H1 (cell line): ENCODE measurements at regions not wholly inside any gene's neighbourhood (a gene's known extent, or its start where the extent isn't known, plus 50 kb on each side); places are given as distances from the start of the nearest gene placed in this dataset.

Experiments used
- CTCF ChIA-PET: fragments of 300-600 bp; sonication (Branson Sonifier 250); formaldehyde crosslinking; loops from one replicate; lab custom pipeline; 2021; ENCODE audit not compliant: partially characterized antibody; lab: Charles Lee
- POLR2A ChIA-PET: fragments of 300-600 bp; sonication (Branson Sonifier 250); formaldehyde crosslinking; loops from one replicate; lab custom pipeline; 2021; ENCODE audit warnings: inconsistent platforms; ENCODE audit not compliant: partially characterized antibody; lab: Charles Lee
- DNase-seq, 2 experiments: peaks; one replicate each; pipeline versions ENCODE4 v3.0.0 to v3.0.0-alpha.2; 2010 to 2022; ENCODE audit warnings: low spot score in 2 of 2, low read depth in 1 of 2, mixed read lengths in 1 of 2
- FAIRE-seq: peaks from 2 replicates; lab custom pipeline; 2011; peaks lifted over from hg19 to GRCh38; lab: Jason Lieb, UNC
- H2AFZ ChIP-seq: 2 replicates; pipeline ENCODE4 v1.8.1; 2012; ENCODE audit warnings: low read length, inconsistent platforms
- H2AK5ac ChIP-seq: 2 replicates; pipeline ENCODE4 v1.6.1; 2013; ENCODE audit warnings: low read depth, low read length
- H2BK120ac ChIP-seq: replicated peaks from 2 replicates; pipeline ENCODE3; 2013; ENCODE audit warnings: low read depth, low read length, inconsistent platforms
- H2BK12ac ChIP-seq: 2 replicates; pipeline ENCODE4 v1.6.1; 2013; ENCODE audit warnings: low read depth, low read length
- H2BK15ac ChIP-seq: 2 replicates; pipeline ENCODE4 v1.6.1; 2013; ENCODE audit warnings: low read length
- H2BK20ac ChIP-seq: 2 replicates; pipeline ENCODE4 v1.6.1; 2013; ENCODE audit warnings: low read length
- H2BK5ac ChIP-seq: 2 replicates; pipeline ENCODE4 v1.6.1; 2013; ENCODE audit warnings: low read depth, low read length
- H3K14ac ChIP-seq: 2 replicates; pipeline ENCODE4 v1.6.1; 2013; ENCODE audit warnings: inconsistent platforms; ENCODE audit not compliant: insufficient read length
- H3K18ac ChIP-seq: 2 replicates; pipeline ENCODE4 v1.6.1; 2013; ENCODE audit warnings: low read length; ENCODE audit errors: extremely low read depth
- H3K23ac ChIP-seq: 2 replicates; pipeline ENCODE4 v1.6.1; 2013; ENCODE audit warnings: inconsistent platforms; ENCODE audit not compliant: insufficient read length
- H3K23me2 ChIP-seq: 2 replicates; pipeline ENCODE4 v1.6.1; 2013; ENCODE audit warnings: low read depth, low read length
- H3K27ac ChIP-seq: 2 replicates; pipeline ENCODE4 v1.6.1; 2011; ENCODE audit warnings: low read depth, low read length, inconsistent platforms
- H3K27me3 ChIP-seq, 4 experiments: replicated peaks in 1 of 4; 1 replicate in 1 of 4; 2 replicates in 3 of 4; pipeline versions ENCODE4 v1.6.1 to v1.8.1; 2011 to 2013; ENCODE audit warnings: low read length in 3 of 4, mild to moderate bottlenecking in 3 of 4, inconsistent platforms in 2 of 4, mixed read lengths in 2 of 4, moderate library complexity in 1 of 4; ENCODE audit not compliant: control insufficient read depth in 3 of 4, insufficient read depth in 3 of 4; ENCODE audit errors: extremely low read depth in 1 of 4
- H3K36me3 ChIP-seq, 4 experiments: 2 replicates each; pipeline versions ENCODE4 v1.6.1 to v1.8.1; 2011 to 2013; ENCODE audit warnings: mild to moderate bottlenecking in 4 of 4, low read length in 3 of 4, moderate library complexity in 2 of 4, control low read depth in 1 of 4, inconsistent platforms in 1 of 4; ENCODE audit not compliant: insufficient read depth in 4 of 4, control insufficient read depth in 2 of 4
- H3K4ac ChIP-seq: replicated peaks from 2 replicates; pipeline ENCODE3; 2013; ENCODE audit warnings: low read length, low read depth, mixed read lengths, inconsistent platforms; ENCODE audit not compliant: insufficient read length
- H3K4me1 ChIP-seq, 4 experiments: replicated peaks in 1 of 4; 1 replicate in 1 of 4; 2 replicates in 3 of 4; pipeline versions ENCODE4 v1.6.1 to v1.8.1; 2011 to 2013; ENCODE audit warnings: low read length in 3 of 4, inconsistent platforms in 2 of 4, mixed read lengths in 1 of 4; ENCODE audit not compliant: insufficient read depth in 4 of 4, control insufficient read depth in 3 of 4
- H3K4me2 ChIP-seq, 2 experiments: 2 replicates each; pipeline versions ENCODE4 v1.6.1 to v1.8.1; 2011 to 2013; ENCODE audit warnings: low read depth in 2 of 2, low read length in 2 of 2, control low read depth in 1 of 2, inconsistent platforms in 1 of 2, mild to moderate bottlenecking in 1 of 2; ENCODE audit not compliant: insufficient read depth in 1 of 2
- H3K4me3 ChIP-seq, 4 experiments: fragments of 200-600, 300-600 bp in 1 of 4; sonication (generic), shearing (Covaris generic), sonication (Bioruptor Twin) in 1 of 4; 2 replicates each; pipeline versions ENCODE4 v1.5.1 to v1.8.1; 2011 to 2016; ENCODE audit warnings: low read length in 4 of 4, low read depth in 3 of 4, control low read depth in 2 of 4, inconsistent platforms in 2 of 4, mild to moderate bottlenecking in 2 of 4, mixed read lengths in 1 of 4, moderate library complexity in 1 of 4; ENCODE audit not compliant: insufficient read depth in 2 of 4; ENCODE audit errors: extremely low read depth in 1 of 4
- H3K56ac ChIP-seq: replicated peaks from 2 replicates; pipeline ENCODE3; 2013; ENCODE audit warnings: low read depth, mild to moderate bottlenecking, mixed read lengths, low read length, inconsistent platforms; ENCODE audit not compliant: insufficient read length
- H3K79me1 ChIP-seq: 2 replicates; pipeline ENCODE4 v1.6.1; 2013; ENCODE audit warnings: low read depth, low read length, control low read depth
- H3K79me2 ChIP-seq, 2 experiments: 2 replicates each; pipeline versions ENCODE4 v1.6.1 to v1.8.1; 2012 to 2013; ENCODE audit warnings: low read length in 2 of 2, mild to moderate bottlenecking in 2 of 2, inconsistent platforms in 1 of 2; ENCODE audit not compliant: insufficient read depth in 2 of 2, control insufficient read depth in 1 of 2
- H3K9ac ChIP-seq, 4 experiments: replicated peaks in 1 of 4; 1 replicate in 1 of 4; 2 replicates in 3 of 4; pipeline versions ENCODE4 v1.6.1 to v1.8.1; 2011 to 2013; ENCODE audit warnings: low read depth in 3 of 4, low read length in 3 of 4, control low read depth in 2 of 4, mild to moderate bottlenecking in 2 of 4, moderate library complexity in 2 of 4, inconsistent platforms in 1 of 4; ENCODE audit errors: extremely low read depth in 1 of 4
- H3K9me3 ChIP-seq, 2 experiments: 2 replicates each; pipeline versions ENCODE4 v1.6.1 to v1.8.1; 2012 to 2013; ENCODE audit warnings: mild to moderate bottlenecking in 2 of 2, moderate library complexity in 2 of 2, control low read depth in 1 of 2, inconsistent platforms in 1 of 2, low read depth in 1 of 2, low read length in 1 of 2, mixed read lengths in 1 of 2; ENCODE audit not compliant: insufficient read depth in 2 of 2
- H4K20me1 ChIP-seq, 2 experiments: replicated peaks in 1 of 2; 2 replicates each; pipeline versions ENCODE3 to v1.8.1; 2011 to 2013; ENCODE audit warnings: inconsistent platforms in 2 of 2, low read length in 2 of 2, mild to moderate bottlenecking in 1 of 2; ENCODE audit not compliant: insufficient read depth in 2 of 2, control insufficient read depth in 1 of 2
- H4K5ac ChIP-seq: 2 replicates; pipeline ENCODE4 v1.6.1; 2013; ENCODE audit warnings: low read length, low read depth, mixed read lengths, inconsistent platforms; ENCODE audit not compliant: insufficient read length
- H4K8ac ChIP-seq: 2 replicates; pipeline ENCODE4 v1.8.0; 2013; ENCODE audit warnings: mild to moderate bottlenecking, moderate library complexity, low read length, inconsistent platforms; ENCODE audit not compliant: insufficient read depth; ENCODE audit errors: extremely low read depth
- H4K91ac ChIP-seq: replicated peaks from 2 replicates; pipeline ENCODE3; 2013; ENCODE audit warnings: low read length, mixed read lengths, inconsistent platforms; ENCODE audit not compliant: insufficient read length
- ATF2 ChIP-seq: IDR thresholded peaks from 2 replicates; pipeline ENCODE4 v1.6.1; 2012; ENCODE audit warnings: low read length, inconsistent platforms
- BACH1 ChIP-seq: IDR thresholded peaks from 2 replicates; pipeline ENCODE4 v1.6.1; 2012; ENCODE audit warnings: low read length, improper control_type of control experiment
- CBX8 ChIP-seq: fragments of 300-800, 300-1000 bp; sonication (generic); IDR thresholded peaks from 2 replicates; pipeline ENCODE4 v1.7.1; 2016; ENCODE audit warnings: low read depth, low read length, borderline replicate concordance
- CHD1 ChIP-seq: IDR thresholded peaks from 2 replicates; pipeline ENCODE4 v1.6.1; 2012; ENCODE audit warnings: low read depth, low read length, improper control_type of control experiment
- CHD2 ChIP-seq: IDR thresholded peaks from 2 replicates; pipeline ENCODE4 v1.6.1; 2012; ENCODE audit warnings: low read length, improper control_type of control experiment
- CREB1 ChIP-seq: IDR thresholded peaks from 2 replicates; pipeline ENCODE4 v1.6.1; 2012; ENCODE audit warnings: inconsistent platforms
- CTBP2 ChIP-seq: IDR thresholded peaks from 2 replicates; pipeline ENCODE4 v1.7.0; 2011; ENCODE audit warnings: borderline replicate concordance, mild to moderate bottlenecking, moderate library complexity, mixed read lengths, low read length; ENCODE audit not compliant: insufficient read depth, insufficient read length
- FOSL1 ChIP-seq: IDR thresholded peaks from 2 replicates; pipeline ENCODE4 v1.6.1; 2011; ENCODE audit warnings: mild to moderate bottlenecking, low read depth, low read length, moderate library complexity; ENCODE audit not compliant: insufficient read depth
- KDM4A ChIP-seq: IDR thresholded peaks from one replicate; pipeline ENCODE4 v1.7.1; 2012; ENCODE audit warnings: low read depth, mild to moderate bottlenecking, moderate library complexity, low read length, inconsistent platforms; ENCODE audit not compliant: severe bottlenecking
- NRF1 ChIP-seq: IDR thresholded peaks from 2 replicates; pipeline ENCODE4 v1.6.1; 2011; ENCODE audit warnings: mild to moderate bottlenecking, low read depth, low read length, improper control_type of control experiment
- SP1 ChIP-seq: IDR thresholded peaks from 2 replicates; pipeline ENCODE4 v1.6.1; 2011; ENCODE audit warnings: low read depth, low read length
- SP2 ChIP-seq: IDR thresholded peaks from 2 replicates; pipeline ENCODE4 v1.6.1; 2012; ENCODE audit warnings: mild to moderate bottlenecking, low read length, inconsistent platforms
- TAF7 ChIP-seq: optimal IDR thresholded peaks from 2 replicates; pipeline ENCODE3; 2011; ENCODE audit warnings: low read depth, mild to moderate bottlenecking, inconsistent platforms, low read length, moderate library complexity, borderline replicate concordance
- WGBS, 2 experiments: shearing (Covaris generic) in 1 of 2; methylation state at CpG; one replicate each; pipeline versions ENCODE4 v1.1.6 to v1.1.7; 2013 to 2015; ENCODE audit warnings: low lambda C conversion rate in 2 of 2, mixed read lengths in 2 of 2, inconsistent platforms in 1 of 2, low coverage in 1 of 2, missing lambda C conversion rate in 1 of 2; ENCODE audit not compliant: insufficient replicate concordance in 2 of 2, insufficient coverage in 1 of 2, insufficient read length in 1 of 2; ENCODE audit errors: extremely low coverage in 1 of 2, missing lambda C conversion rate in 1 of 2; 5-methylcytosine and 5-hydroxymethylcytosine counted together

- H3K4me2 ChIP-seq, result no peak overlapping the region
- no peaks in the 10 kb centered on the region for H3K36me3 ChIP-seq
- TF ChIP-seq TAF7 (no peak), ATF2 (no peak), FOSL1 (no peak), KDM4A (no peak), CREB1 (no peak), CHD2 (no peak), SP1 (no peak), BACH1 (no peak), CTBP2 (no peak), CBX8 (no peak), SP2 (no peak), CHD1 (no peak), NRF1 (no peak)
- 92% methylated on average over 5 of the region's 5 CpGs; no CpG with 5 or more reads in 1 of the 2 experiments for WGBS, 2 experiments
- DNase-seq (no peak), FAIRE-seq (no peak)
- no peak overlapping the region for H2BK5ac ChIP-seq
- H4K20me1 ChIP-seq, result no peaks in the 10 kb centered on the region
- no peak overlapping the region for H3K27ac ChIP-seq
- no peak overlapping the region for H3K9ac ChIP-seq
- H4K91ac ChIP-seq, result no peak overlapping the region
- no peak overlapping the region for H3K23ac ChIP-seq
- no peak overlapping the region for H3K14ac ChIP-seq
- H2BK15ac ChIP-seq, result no peak overlapping the region
- H3K4ac ChIP-seq, result no peak overlapping the region
- H3K23me2 ChIP-seq, result no peaks in the 10 kb centered on the region
- POLR2A ChIA-PET, result no interaction called here
- H3K18ac ChIP-seq, result no peak overlapping the region
- no peak overlapping the region for H2BK12ac ChIP-seq
- H4K5ac ChIP-seq, result no peak overlapping the region
- H2BK20ac ChIP-seq, result no peak overlapping the region
- H2BK120ac ChIP-seq, result no peak overlapping the region
- H2AFZ ChIP-seq, result no peak overlapping the region
- no peaks in the 10 kb centered on the region for H3K79me1 ChIP-seq
- H3K9me3 ChIP-seq, result no peaks in the 10 kb centered on the region
- CTCF ChIA-PET, result interaction anchor here (0.8 to 5.0 kb wide), 6 partner anchors 11 to 418 kb away, joined by 3 to 61 read pairs (median 7); no protein-coding TSS in a partner anchor
- no peak overlapping the region for H3K56ac ChIP-seq
- no peaks in the 10 kb centered on the region for H3K79me2 ChIP-seq
- H3K4me3 ChIP-seq, result no peak overlapping the region
- no peak overlapping the region for H4K8ac ChIP-seq
- H3K27me3 ChIP-seq, result no peaks in the 10 kb centered on the region
- no peak overlapping the region for H2AK5ac ChIP-seq
- no peaks in the 10 kb centered on the region for H3K4me1 ChIP-seq
Observed at GRCh38 chr3:81908561-81908960, 147.1 kb upstream of the GBE1 start.
